ENCODE measurements at regions not wholly inside any gene's neighbourhood (a gene's known extent, or its start where the extent isn't known, plus 50 kb on each side); places are given as distances from the start of the nearest gene placed in this dataset.

DNA sequence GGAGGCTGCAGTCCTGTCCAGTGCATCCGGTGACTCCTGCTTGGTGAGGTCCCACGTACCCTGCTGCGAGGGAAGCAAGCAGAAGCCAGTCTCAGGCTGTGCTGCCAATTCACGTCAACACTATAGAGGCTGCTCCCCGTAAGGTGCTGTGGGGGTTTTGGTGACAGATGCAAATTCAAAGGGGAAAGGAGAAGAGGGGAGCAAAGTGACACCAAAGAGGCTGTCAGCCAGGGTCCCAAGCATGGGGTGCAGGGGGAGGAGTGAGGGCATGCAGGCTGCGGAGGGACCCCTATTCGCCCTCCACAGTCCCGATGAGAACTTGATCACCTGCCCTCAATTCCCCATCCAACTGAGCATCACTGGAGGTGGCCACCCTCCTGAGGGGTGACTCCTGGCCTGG lies 179.4 kb upstream of the HS6ST1 start:
- TF ChIP-seq POLR2A (IDR thresholded peaks at IDR 0.05) (no peak), CTCF (IDR thresholded peaks at IDR 0.05) (no peak)

All from Peyer's patch (tissue), 4 donors.